ENCODE measurements at regions not wholly inside any gene's neighbourhood (a gene's known extent, or its start where the extent isn't known, plus 50 kb on each side); places are given as distances from the start of the nearest gene placed in this dataset.

- DNase-seq (ENCODE audit: low read depth in 3 of 3), result no peak
Measured at GRCh38 chr18:11199477-11199876, 50.1 kb upstream of the PIEZO2 start.
